Keratinocyte (primary cell): ENCODE measurements at regions not wholly inside any gene's neighbourhood (a gene's known extent, or its start where the extent isn't known, plus 50 kb on each side); places are given as distances from the start of the nearest gene placed in this dataset.

Experiments
- EZH2 ChIP-seq: IDR thresholded peaks from one replicate; pipeline ENCODE4 v1.6.1; 2012; ENCODE audit warnings: inconsistent platforms, mild to moderate bottlenecking, low read length, moderate library complexity
- TF ChIP-seq, protein P1 (sequence below), 3 experiments: IDR thresholded peaks in 1 of 3; conservative IDR thresholded peaks in 1 of 3; optimal IDR thresholded peaks in 1 of 3; 2 replicates in 2 of 3; 3 replicates in 1 of 3; pipeline versions ENCODE3 to v1.5.1; 2011; ENCODE audit warnings: low read length in 3 of 3, mild to moderate bottlenecking in 3 of 3, moderate library complexity in 2 of 3, control low read depth in 1 of 3, inconsistent platforms in 1 of 3; ENCODE audit not compliant: insufficient read depth in 2 of 3; ENCODE audit errors: extremely low read depth in 1 of 3

DNA sequence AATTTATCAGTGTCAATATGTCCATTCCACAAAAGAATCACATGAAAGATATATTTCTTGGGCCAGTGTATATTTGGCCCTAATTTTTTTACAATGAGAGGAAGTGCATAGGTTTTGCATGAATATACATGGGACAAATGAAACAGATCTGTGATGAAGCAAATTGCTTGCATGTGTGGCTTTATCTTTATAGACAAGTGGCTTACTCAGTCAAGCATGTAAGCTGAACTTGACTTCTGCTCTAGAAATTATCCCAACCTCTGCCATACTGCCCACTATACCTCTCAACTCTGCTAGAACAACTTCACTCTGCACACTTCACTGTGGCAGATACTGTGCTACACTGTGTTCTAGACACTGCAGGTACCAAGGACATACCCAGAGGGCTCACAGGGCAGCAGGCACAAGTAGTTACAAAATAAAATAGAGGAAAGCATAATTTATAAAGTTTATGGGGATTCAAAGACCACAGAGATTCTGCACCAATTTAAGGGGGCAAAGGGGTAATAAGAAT is 349.2 kb upstream of the HSF2 start:
- TF ChIP-seq, protein P1, sequence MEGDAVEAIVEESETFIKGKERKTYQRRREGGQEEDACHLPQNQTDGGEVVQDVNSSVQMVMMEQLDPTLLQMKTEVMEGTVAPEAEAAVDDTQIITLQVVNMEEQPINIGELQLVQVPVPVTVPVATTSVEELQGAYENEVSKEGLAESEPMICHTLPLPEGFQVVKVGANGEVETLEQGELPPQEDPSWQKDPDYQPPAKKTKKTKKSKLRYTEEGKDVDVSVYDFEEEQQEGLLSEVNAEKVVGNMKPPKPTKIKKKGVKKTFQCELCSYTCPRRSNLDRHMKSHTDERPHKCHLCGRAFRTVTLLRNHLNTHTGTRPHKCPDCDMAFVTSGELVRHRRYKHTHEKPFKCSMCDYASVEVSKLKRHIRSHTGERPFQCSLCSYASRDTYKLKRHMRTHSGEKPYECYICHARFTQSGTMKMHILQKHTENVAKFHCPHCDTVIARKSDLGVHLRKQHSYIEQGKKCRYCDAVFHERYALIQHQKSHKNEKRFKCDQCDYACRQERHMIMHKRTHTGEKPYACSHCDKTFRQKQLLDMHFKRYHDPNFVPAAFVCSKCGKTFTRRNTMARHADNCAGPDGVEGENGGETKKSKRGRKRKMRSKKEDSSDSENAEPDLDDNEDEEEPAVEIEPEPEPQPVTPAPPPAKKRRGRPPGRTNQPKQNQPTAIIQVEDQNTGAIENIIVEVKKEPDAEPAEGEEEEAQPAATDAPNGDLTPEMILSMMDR (optimal IDR thresholded peaks at IDR 0.05 in 1 of 3, IDR thresholded peaks at IDR 0.05 in 1 of 3, conservative IDR thresholded peaks at IDR 0.05 in 1 of 3; ENCODE audit: extremely low read depth in 1 of 3, insufficient read depth in 2 of 3, low read length in 3 of 3), result no peak
- no peak for TF ChIP-seq EZH2
